ENCODE measurements at regions not wholly inside any gene's neighbourhood (a gene's known extent, or its start where the extent isn't known, plus 50 kb on each side); places are given as distances from the start of the nearest gene placed in this dataset.
"Not testable (repeated sequence)": the region's sequence is repeated elsewhere in the genome, so short reads cannot be mapped to it uniquely, and the experiment has no call there.

- no peak for DNase-seq
Observed at GRCh38 chr5:28958581-28958980, 1920.2 kb upstream of the CDH9 start.

GRCh38 chr5:28957450-28957849 is 1919.1 kb upstream of the CDH9 start:
- DNase-seq, result no peak

- DNase-seq, result no peak
Observed at GRCh38 chr5:28954074-28954473, 1915.7 kb upstream of the CDH9 start.

- DNase-seq, result no peak
Observed at GRCh38 chr5:28947865-28948264, 1909.5 kb upstream of the CDH9 start.

- no peak for DNase-seq
Observed at GRCh38 chr5:28945859-28946258, 1907.5 kb upstream of the CDH9 start.

- DNase-seq, result not testable (repeated sequence)
Observed at GRCh38 chr5:28929366-28929765, 1891.0 kb upstream of the CDH9 start.

- DNase-seq, result not testable (repeated sequence)
Observed at GRCh38 chr5:28928327-28928790, 1890.0 kb upstream of the CDH9 start.

- no peak for DNase-seq
Observed at GRCh38 chr5:28927559-28928326, 1889.4 kb upstream of the CDH9 start.

GRCh38 chr5:28926422-28926821 is 1888.0 kb upstream of the CDH9 start:
- no peak for DNase-seq

- no peak for DNase-seq
Observed at GRCh38 chr5:28917631-28918030, 1879.2 kb upstream of the CDH9 start.

GRCh38 chr5:28914297-28914696 is 1875.9 kb upstream of the CDH9 start:
- no peak for DNase-seq

- no peak for DNase-seq
Observed at GRCh38 chr5:28903643-28904042, 1865.3 kb upstream of the CDH9 start.

GRCh38 chr5:28896949-28897348 is 1858.6 kb upstream of the CDH9 start:
- DNase-seq, result no peak

- DNase-seq, result no peak
Observed at GRCh38 chr5:28880936-28881335, 1842.5 kb upstream of the CDH9 start.

GRCh38 chr5:28877050-28877449 is 1838.7 kb upstream of the CDH9 start:
- no peak for DNase-seq

GRCh38 chr5:28864006-28864405 is 1825.6 kb upstream of the CDH9 start:
- DNase-seq, result no peak

GRCh38 chr5:28862860-28863196 is 1824.4 kb upstream of the CDH9 start:
- DNase-seq, result no peak

GRCh38 chr5:28862137-28862859 is 1823.9 kb upstream of the CDH9 start:
- no peak for DNase-seq

GRCh38 chr5:28855626-28856025 is 1817.2 kb upstream of the CDH9 start:
- no peak for DNase-seq

- no peak for DNase-seq
Observed at GRCh38 chr5:28850320-28850921, 1812.0 kb upstream of the CDH9 start.

- DNase-seq, result no peak
Observed at GRCh38 chr5:28831042-28831441, 1792.7 kb upstream of the CDH9 start.

- no peak for DNase-seq
Observed at GRCh38 chr5:28823231-28823630, 1784.8 kb upstream of the CDH9 start.

- DNase-seq, result no peak
Observed at GRCh38 chr5:28822071-28822470, 1783.7 kb upstream of the CDH9 start.

- DNase-seq, result no peak
Observed at GRCh38 chr5:28810751-28811136, 1772.4 kb upstream of the CDH9 start.
